GM19452 (cell line): ENCODE measurements at regions not wholly inside any gene's neighbourhood (a gene's known extent, or its start where the extent isn't known, plus 50 kb on each side); places are given as distances from the start of the nearest gene placed in this dataset.

Experiments used
- ATAC-seq: cut with Tn5 transposase; IDR thresholded peaks from one replicate; pipeline ENCODE4 v1.9.1; 2021; ENCODE audit not compliant: unreplicated experiment

DNA sequence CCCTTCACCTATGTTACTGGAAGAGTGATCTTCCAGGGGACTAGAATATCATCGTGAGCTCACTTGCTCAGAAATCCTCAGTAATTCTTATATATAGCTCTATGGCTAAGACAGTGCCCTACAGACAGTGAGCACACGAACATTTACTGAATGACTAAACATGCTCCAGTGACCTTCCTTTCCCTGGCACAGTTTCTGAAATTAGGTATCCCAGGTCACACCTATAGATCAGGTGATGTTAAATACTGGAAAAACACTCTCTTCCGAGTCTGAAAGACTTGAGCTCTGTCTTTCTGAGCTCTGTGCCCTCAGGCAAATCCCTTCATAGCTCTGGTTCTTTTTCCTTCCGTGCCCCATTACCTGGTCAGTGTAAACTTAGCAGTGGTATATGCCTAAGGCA is 239.4 kb upstream of the LRIG1 start:
- ATAC-seq, result no peak

DNA sequence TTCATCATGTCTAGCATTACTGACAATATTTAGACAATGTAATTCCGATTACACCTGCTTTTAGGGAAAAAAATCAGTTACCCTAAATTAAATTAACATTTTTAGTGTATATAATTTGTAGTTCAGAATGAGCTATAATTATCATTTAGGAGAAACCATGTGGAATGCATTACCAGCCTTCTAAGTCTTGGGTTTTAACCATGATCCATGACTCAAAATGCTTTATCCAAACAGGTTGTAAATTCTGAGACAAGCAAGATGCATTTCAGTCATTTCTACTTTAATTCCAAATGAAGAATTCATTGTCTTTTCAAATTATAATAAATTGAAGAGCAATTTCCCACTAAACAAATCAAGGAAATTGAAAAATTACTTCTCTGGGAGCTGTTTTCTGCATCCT is 243.7 kb upstream of the LRIG1 start:
- no peak for ATAC-seq

DNA sequence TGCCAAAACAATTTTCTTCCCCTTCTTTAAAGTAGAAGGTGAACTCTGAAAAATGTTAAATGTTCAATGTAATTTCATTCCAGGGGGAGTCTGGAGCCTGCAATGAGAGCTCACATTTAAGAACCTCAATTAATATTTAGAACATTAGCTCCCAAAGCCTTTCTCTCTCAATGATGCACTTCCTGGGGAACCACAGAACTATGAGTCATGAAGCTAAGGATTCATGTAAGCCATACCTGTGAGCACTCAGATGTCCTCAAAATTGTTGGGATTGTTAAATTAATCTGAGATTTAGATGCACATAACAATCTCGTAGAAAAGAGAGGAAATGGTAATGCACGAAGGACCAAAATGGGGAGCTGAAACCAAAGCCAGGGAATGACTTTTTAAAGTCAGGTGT is 244.2 kb upstream of the LRIG1 start:
- no peak for ATAC-seq

DNA sequence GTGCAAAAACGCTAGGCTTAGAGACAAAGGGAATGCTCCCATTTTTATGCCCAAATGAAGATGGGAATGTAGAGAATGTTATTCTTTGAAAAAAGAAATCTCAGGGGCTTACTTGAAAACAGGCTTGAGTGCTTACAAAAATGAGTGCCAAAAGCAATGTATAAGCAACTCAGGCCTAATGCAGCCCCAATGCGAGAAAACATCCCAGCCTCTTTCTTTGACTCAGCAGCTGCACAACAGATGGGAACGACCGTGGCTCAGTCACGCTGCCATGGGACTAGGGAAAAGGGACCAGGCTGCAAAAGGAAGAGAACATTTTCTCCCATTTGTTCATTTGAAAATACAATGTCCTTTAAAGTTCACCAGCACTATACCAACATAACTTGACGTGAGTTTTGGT is 246.4 kb upstream of the LRIG1 start:
- ATAC-seq, result no peak

DNA sequence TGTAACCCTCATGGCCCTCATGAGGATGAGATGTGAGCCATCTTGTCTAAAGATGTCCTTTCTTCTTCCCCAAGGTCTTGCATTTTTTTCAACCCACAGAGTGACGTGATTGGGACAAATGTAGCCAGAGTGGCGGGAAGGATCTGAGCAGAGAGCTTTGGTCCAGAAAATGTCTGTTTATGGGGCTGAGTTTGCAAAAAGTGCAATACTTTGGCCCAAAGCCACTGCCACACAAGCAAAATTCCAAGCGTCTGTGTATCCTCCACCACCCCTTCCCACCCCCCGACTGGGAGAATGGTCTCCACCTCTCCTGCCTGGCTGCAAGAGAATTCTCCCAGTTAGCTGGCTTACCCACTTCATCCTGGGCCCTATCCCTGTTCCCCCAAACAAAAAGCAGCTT is 246.9 kb upstream of the LRIG1 start:
- ATAC-seq, result no peak

DNA sequence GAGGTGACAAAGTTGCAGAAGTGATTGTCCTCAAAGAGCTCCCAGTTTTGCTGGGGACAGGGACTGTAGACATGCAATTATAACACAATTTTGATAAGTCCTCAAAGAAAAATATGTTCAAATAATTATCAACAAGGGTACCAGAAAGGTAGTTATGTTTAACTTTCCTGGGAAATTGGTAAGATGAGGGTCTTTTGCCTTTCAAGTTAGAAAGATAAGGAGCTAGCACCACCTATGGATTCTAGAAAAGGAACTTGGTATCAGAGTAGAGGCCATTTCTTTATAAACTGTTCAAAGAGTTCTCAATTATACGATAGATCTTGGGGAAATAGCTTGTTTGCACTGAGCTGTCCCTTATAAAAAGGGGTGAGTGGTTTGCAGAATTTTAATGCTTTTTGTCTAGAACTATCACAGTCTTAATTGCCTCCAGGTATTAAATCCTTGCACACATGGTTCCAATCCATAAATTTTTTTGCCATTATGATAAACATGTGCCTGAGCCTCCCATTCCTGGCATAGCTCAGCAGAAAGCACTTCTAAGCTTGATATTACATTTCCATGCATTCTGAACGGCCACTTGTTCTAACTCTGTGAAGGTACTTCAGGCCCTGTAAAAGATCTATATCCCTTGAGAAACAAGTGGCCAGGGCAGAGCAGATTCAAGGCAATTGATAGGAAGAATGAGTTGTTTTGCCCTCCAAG is 247.5 kb upstream of the LRIG1 start:
- ATAC-seq, result no peak

DNA sequence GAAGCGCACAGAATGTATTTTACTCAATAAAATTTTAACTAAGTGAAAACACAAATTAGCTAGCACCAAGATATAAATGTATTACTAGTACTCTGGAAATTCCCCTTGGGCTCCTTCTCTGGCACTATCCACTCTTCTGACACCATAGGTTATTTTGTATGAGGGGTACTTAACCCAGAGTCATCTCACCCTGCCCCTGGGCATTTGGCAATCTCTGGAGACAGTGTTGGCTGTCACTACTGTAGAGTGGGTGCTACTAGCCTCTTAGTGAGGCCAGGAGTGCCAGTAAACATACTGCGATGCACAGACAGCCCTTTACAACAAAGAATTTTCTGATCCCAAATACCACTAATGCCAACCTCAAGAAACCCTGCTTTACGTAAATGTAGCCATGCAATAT is 246.3 kb upstream of the KBTBD8 start:
- ATAC-seq, result no peak

DNA sequence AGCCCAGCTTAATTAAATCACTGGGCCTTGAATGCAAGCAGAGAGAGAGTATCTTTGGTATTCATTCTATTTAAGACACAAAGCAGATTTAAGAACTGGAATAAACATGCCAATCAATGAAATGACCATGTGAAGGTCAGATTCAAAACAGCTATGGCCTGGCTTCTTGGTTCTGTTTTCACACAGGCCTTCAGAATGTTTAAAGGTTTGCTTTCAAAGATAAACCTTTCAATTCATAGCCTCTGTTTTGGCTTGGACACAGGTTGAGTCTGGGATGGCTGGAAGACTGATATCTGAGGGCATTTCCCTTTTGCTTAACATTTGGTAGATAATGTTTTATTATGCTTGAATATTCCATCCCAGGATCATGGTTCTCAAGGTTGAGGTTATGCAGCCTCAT is 244.4 kb upstream of the KBTBD8 start:
- ATAC-seq, result no peak

DNA sequence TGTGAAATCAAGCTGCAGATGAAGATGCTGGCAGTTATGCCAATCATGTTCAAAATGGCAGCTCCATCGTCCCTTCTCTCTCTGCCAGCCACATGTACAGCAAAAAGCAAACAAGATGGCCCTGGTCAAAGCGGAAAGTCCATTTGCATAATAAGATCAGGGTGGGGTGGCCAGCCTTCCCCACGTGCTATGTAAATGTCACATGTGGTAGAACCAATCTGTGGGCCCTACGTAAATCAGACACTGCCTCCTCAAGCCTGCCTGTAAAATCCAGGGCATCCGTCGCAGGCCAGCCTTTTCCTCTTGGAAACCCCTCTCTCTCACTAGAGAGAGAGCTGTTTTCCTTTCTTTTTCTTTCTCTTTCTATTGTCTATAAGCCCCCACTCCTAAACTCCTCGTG is 243.5 kb upstream of the KBTBD8 start:
- no peak for ATAC-seq

DNA sequence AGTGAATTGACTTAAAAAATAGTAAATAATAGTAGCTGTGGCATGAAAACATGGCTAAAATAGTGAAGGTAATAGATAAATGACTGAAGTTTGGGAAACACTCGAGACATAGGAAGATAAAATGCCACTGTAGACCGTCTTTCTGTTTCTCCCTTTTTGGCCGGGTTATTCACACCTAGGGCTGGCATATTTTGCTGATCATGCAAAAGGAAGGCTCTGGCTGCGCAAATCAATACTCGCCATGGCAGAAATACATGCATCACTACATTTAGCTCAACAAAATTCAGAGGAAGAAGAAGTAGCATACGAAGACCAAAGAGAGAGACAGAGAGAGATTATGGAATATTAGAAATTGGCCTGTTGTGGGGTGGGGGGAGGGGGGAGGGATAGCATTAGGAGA is 242.2 kb upstream of the KBTBD8 start:
- ATAC-seq, result no peak

DNA sequence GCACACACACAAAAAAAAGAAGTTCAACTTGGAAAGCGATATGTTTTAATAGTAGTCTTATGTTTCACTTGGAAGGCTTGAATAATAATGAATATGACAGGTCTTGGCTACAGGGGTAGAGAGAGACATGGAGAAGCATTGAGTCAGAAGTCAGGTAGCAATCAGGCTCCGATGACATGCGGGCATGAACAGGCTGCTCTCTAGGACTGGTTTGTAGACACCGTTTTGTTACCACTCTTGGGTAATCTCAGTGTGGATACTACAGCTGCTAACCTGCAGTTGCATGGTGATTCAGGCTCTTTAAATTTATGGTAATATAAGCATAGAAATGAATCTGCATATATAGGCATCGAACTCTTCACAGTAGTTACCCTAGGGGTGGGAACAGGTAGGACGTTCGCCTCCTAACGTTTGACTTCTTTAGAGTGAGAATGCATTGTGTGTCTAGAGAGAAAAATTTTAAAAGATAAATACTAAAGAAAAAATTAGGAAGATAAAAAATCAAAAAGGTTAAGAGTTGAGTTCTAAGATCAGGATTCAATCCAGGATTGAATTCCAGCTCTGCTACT is 241.6 kb upstream of the KBTBD8 start:
- no peak for ATAC-seq

DNA sequence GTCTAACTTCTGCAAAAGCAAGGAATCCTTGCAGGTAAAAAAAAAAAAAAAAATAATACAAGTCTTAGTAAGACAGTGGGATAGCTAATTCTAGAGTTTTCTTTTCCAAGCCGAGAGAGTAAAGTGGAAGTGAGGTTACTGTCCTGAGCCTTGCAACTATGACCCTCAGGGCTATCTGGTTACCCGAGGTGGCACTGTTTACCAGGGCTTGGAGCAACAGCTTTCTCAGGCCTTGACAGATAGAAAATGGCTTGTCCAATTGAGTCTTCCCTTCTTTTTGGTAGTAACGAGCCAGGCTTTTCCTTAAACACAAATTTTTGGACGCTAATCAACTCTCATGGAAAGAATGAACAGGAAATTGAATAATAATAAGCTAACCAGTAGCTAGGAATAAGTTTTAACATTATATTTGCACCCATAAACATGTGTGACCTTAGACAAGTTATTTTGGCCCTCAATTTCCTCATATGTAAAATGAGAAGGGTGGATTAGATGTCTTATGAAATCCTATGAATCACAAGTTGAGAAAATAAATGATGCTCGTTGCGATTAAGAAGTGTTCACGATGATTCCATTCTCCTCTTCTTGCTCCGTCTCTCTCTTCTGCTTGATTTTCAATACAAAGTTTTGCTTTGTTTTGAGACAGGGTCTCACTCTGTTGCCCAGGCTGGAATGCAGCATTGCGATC is 236.9 kb upstream of the KBTBD8 start:
- ATAC-seq, result no peak

DNA sequence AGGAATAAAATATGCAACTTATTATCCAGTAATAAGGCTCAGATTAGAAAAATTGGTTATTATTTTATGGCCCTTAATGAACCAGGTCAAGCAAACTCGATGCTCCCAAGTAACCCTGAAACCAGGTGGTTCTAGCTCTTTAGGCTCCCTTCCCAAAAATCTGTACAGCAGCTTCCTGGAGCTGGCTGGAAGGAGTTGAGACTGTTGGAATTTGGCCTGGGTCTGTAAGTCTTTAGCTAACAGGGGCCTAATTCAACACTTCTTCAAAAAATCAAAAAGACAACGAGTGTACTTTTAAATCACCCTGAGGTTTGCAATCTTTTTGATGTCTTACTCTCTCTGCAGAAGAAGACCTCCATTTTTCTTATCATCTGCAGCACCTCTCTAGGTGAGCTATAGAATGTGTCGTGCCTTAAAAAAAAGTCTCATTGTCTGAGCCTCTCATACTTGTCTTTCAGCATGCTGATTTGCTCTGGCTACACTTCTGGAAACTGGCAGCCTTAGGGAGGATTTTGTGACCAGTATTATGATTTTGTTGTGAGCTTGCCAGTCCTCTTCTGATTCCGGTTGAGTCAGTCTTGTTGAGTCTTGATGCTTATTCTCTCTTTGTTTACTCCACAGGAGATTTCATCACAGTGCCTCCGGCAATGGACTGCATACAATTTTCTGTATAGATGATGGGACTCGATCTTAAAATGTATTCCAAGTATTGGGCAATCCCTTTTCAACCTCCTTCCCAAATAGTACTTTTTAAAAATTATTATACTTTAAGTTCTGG is 235.0 kb upstream of the KBTBD8 start:
- no peak for ATAC-seq

DNA sequence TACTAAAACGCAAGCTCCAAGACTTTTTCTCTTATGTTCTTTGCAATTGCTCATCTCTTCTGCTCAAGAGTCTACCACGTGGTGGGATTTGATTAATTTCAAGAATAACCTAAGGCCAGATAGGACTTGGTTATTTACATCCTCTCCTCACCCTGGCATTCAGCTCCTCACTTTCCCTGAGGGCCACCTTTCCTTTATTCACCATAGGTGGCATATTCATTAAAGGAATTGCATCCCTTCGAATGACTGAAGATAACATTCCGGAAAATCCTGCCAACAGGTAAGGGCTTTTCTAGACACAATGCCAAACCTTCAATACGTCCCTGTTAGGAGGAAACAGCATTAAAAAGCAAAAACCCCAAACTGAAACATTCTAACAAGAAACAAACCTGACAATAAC is 220.0 kb upstream of the KBTBD8 start:
- no peak for ATAC-seq

DNA sequence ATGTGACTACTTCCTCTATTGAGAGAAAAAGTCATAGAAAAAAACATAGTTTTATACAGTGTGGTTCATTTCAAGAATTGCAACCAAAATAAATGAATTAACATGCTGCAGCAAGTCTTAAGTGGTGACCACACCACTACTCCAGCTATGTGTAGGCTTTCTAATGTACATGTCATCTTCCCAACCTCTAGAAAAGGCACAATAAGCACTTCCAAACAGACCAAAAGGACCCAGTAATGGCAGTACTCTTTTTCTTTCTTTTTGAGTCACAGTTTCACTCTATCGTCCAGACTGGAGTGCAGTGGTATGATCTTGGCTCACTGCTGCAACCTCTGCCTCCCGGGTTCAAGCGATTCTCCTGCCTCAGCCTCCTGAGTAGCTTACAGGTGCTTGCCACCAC is 219.3 kb upstream of the KBTBD8 start:
- no peak for ATAC-seq

DNA sequence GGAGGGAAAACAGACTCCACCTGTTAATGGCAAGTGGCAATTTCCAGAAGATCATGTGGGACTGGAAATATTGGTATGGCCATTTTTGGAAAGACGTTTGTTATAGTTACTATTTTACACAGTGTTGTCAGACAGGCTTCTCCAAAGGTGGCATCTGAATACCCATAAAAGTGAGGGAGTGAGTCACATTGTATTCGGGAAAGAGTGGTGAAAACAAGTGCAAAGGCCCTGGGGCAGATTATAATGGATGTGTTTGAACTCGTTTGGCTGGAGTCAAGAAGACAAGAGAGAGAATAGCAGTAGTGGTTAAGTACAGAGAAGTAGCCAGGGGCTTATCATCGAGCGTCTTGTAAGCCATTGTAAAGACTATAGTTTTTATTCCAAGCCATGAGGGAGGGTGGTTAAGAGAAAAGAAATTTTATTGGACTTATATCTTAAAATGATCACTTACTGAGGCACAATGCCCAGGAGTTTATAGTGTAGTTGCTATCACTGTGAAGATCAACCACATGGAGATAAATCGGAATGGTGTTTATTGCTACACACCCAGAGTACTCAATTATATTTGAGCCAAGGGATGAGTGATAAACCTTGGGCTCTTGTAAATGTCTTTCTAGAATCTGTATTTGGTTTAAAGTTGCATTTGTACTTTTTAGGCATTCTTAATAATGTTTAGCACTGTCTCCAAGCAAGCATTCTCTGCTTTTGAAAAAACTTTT is 212.8 kb upstream of the KBTBD8 start:
- no peak for ATAC-seq

DNA sequence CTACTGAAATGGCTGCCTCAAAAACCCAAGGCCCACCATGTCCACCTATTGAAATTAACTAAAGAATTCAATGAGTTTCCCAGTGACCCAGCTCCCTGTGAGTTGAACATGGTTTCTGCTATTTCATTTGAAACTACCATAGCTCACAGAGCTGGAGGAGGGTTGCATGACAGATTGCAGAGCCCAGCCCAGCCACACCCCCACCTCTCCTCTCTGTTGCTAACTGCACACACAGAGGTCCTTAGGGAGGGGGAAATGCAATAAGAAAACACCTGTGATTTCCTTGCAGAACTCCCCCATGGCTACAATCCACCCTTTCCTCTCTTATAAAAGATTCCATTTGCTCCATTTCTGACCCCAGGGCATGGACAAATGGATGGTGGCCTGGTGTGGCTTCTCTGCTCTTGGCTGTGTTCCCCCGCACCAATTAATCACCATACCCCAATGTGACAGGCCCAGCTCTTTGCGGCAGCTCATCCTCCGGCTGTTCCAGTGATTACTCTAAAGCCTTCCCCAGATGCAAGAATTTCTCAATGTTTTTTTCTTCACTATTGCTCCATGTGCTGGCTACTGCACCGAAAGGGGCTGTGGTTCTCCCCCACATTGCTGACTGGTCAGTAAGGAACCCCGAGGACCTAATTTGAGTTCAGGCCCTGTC is 208.4 kb upstream of the KBTBD8 start:
- ATAC-seq, result no peak

DNA sequence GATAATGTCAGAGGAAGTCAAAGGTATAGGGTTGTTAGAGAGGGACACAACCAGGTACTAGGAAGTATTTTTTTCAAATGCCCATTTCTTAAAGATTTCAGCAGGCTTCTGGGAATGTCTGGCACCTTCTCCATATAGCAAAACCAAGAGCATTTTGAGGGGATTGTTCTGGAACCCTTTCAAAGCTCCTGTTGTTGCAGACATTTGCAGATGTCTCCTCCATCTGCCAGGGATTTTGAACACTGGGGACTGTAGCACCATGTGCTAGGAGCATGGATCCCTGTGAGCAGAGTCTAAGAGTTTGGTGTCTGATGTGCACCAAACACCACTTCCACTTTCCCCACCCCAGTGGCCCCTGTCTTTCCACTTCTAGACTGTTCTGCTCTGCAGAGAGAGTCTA is 206.0 kb upstream of the KBTBD8 start:
- no peak for ATAC-seq

DNA sequence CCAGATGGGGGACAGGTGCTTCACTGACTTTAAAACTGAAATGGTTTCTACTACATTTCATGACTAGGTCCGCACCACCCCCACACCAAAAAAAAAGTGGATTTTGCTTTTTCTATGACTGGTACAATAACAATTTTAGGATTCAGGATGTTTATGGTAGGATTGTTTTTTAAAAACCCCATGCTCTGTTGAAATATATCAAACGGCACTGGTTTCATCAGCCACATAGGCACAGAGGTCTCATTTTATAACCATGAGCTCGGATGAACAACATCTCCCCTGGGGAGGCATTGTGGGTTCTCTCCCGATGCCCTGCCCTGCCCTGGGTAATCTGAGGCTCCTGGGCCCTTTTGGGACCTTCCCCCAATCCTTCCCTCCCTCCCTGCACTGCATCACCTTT is 202.7 kb upstream of the KBTBD8 start:
- no peak for ATAC-seq

DNA sequence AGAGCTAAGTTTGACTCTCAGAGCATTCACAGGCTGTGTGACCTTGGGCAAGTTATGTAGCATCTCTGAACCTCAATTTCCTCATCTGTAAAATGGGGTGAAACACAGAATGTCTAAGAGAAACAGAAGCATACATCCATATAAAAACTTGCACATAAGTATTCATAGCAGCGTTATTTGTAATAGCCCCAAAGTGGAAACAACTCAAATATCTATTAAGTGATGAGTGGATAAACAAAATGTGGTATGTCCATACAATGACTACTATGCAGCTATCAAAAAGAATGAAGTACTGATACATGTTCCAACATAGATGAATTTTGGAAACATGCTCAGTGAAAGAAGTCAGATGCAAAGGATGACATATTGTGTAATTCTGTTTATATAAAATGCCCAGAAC is 201.8 kb upstream of the KBTBD8 start:
- no peak for ATAC-seq
